ENCODE measurements at regions not wholly inside any gene's neighbourhood (a gene's known extent, or its start where the extent isn't known, plus 50 kb on each side); places are given as distances from the start of the nearest gene placed in this dataset.

DNA sequence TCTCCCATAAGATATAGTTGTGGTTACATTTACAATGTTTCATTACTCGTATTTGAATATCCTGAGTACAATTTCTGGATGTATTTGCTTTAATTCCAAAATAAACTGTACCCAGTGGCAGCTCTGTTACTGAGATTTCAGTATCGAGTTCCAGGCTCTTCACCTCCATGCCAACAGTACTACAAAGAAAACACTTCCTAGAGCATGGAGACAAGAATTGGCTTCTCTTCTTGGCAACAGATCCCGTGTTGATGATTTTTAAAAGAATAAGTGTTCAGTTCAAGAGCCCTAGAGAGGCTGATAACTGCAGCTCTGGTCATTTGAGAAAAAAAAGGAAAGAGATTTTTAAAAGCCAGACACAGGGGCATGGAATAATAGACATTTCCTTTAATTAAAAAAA, 302.8 kb downstream of the EFNB2 start:
- DNase-seq, result no peak

DNA sequence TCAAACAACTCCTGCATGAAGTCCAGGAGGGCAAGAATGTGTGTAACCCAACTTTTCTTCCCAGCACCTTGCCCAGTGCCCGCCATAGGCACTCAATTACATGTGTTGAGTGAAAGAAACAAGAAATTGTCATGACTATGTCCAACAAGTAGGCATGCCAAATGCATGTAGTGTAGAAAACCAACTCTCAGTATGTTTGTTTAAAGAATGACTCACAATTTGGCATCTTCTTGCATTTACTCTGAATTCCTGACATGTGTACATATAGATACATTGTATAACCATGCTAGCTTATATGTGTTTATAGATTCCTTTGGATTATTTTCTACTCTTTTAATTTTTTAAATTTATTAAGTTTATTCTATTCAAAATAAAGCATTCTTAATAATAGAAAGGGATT, 305.0 kb downstream of the EFNB2 start:
- DNase-seq, result no peak

DNA sequence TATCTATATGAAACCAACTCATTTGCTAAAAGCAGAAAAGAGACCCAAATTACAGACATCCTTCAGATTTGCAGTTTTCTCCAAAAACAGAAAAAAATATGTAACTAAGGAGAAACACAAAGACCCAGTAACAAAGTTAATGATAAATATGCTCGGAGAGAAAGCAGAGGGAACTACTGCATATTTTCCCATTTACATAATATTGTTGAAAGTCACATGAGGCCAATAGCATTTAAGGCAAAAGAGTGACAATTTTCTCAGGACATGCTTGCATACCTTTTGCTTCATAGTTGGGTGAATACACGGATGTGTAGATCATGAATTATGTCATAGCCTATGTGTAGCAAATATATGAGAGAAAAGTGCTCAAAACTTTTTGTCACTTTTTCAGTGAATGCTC, 310.3 kb downstream of the EFNB2 start:
- DNase-seq, result no peak

DNA sequence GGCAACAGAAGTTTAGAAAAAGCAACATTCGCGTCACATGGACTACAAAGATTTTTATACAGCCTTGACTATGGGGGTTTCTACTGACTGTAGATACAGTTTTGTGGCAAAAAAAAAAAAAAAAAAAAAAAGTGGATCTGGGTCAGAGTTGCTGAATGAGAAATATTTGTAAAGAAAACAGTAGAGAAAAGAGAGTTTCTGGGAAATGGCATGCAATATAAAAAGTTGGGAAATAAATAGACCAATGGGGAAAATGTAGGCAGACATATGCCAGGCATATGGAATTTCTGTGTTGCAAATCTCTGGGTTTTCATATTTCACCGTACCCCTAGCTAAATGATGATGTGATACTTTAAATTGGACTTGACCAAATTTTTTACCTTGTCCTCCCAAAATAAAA, 315.3 kb downstream of the EFNB2 start:
- no peak for DNase-seq

- DNase-seq, result no peak
These were observed 322.3 kb downstream of the EFNB2 start for GRCh38 chr13:106213028-106213757.

- DNase-seq, result no peak
These were observed 323.0 kb downstream of the EFNB2 start for GRCh38 chr13:106212386-106213010.

DNA sequence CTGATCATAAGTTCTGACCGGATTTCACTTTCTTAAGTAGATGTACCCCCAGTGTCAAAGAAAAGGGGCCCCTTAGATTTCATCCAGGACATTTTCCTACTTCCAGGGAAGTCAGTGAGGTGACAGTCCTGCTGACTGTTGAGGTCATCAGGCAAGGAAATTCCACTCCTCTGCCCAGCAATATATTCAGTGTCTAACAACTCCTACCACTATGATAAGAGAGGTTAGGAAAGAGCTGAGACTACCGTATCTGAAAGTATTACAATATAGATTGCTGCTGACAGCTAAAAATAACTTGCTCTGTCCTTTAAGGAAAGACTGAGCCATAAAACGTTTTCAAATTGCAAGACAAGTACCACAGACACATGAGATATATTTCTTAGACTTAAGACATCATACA, 325.1 kb downstream of the EFNB2 start:
- no peak for DNase-seq

DNA sequence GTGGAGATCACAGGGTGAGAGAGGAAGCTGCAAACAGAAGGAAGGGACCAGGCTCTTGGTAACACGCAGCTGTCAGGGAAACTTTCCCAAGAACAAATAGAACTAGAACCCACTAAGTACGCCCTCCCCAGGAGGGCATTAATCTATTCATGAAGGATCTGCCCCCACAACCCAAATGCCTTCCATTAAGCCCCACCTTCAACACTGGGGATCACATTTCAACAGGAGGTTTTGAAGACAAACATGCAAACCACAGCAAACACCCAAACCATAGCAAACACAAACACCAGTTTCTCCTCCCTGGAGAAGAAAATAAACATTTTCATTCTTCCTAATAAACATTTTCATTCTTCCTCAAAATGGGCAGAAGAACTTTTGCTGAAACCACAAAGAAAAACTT, 329.6 kb downstream of the EFNB2 start:
- no peak for DNase-seq

DNA sequence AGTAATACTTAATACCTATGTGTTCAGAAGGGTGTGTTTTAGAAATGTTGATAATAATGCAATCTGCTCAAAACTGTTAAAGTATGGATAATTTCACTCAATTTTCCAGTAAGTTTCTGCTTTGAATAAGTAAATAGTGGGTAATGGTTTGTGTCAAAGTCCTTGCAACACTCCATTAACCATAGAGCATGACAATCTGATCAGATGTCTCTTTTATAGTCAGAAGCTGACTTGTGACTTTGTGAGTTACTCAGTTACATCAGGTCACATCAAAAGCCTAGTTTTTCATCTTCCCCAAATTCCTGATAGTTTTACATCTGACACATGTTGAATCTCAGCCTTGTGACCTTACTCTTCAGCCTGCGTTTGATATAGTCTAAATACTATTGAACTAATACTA, 338.0 kb downstream of the EFNB2 start:
- no peak for DNase-seq

DNA sequence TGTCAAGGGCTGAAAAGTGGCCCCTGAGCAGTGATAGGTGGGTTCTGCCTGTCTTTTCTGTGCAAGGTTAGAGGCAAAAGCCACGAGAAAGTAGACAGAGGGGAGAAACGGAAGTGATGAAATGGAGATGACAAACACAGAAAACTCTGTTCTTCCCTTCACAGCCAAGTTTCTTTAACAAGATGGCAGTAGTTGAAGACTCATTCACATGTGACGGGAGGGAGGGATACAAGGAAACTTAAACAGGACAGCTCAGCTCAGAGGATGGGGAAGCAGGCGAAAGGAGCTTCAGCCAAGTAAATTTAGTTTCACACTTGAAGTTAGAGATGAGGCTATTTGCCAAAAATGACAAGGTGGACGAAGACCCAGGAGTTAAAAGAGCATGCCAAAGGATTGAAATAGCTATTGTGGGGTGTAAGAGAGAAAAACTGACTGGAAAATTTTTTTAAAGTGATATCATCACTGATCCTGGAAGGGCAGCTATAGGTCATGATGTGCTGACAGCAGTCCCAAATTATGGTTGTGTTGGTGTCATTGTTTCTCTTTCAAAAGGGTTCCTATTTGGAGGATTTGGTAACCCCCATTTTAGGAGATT, 347.9 kb downstream of the EFNB2 start:
- no peak for DNase-seq

GRCh38 chr13:106187101-106187500, 348.4 kb downstream of the EFNB2 start:
- DNase-seq, result no peak

DNA sequence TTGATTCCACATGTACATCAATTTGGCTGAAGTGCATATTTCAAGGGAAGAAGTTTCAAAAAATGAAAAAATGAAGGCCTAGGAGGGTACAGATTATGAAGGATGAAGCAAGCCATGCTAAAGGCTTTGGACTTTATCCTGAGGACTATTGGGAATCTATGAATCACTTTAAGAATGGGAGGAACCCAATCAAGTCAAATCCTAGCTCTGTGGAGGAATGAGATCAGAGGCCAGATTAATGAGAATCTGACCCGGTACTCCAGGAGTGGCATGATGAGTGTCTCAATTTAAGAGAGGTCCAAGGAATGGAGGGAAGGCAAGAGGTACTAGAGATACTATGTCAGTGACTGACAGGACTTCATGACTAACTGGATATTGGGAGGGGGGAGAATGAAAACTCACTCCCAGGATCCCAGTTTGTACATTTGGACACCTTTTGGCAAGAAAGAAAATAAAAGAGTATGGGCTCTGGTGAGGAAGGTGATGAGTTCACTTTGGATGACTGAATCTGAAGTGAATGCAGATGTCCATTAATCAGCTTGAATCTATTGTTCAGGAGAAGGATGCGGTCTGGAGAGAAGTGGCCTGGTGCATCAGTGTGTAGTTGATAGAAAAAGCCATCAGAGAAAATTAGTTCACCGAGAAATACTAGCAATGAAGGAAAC, 349.0 kb downstream of the EFNB2 start:
- DNase-seq, result no peak

DNA sequence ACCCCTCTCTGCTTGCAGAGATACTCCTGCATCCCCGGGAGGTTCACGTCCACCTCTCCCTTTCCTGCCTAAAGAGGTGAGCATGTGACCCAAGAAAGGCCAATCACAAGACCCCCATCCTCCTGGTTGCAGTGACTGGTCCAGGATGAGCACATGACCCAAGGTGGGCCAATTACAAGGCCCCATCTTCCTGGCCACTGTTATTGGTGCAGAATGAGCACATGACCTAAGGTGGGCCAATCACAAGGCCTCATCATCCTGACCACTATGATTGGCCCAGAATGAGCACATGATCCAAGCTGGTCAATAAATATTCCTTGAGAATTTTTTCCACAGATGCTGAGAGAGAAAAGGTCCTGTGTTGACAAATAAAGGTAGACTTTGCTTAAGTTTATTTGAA, 350.7 kb downstream of the EFNB2 start:
- DNase-seq, result no peak

DNA sequence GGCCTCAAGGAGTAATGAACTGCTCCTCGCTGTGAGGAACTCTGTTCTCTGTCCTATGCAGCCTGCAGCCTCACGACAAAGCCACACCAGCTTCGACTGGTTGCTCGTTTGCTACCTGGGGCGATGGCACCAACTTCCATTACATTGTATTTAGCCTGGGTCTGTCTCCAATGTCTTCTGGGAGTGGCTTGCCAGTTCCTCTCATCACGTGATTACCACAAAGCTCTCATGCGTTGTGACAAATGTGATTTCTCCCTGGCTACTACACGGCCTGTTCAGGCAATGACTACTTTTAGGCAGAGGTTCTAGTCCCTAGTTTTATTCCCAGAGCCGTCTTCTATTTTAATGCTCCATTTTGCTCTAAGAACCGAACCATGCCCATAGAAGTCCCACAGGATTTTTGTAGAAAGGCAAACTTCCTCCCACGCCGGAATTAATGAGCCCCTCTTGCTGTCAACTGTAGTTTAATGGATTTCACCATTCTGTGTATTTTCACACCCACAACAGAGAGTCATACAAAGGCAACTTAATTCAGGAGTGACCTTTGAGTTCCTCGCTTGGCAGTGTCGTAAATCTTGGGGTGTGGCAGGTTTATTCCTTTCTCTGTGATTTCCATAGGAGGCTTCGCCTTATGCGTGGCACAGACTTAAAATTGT, 351.9 kb downstream of the EFNB2 start:
- no peak for DNase-seq

DNA sequence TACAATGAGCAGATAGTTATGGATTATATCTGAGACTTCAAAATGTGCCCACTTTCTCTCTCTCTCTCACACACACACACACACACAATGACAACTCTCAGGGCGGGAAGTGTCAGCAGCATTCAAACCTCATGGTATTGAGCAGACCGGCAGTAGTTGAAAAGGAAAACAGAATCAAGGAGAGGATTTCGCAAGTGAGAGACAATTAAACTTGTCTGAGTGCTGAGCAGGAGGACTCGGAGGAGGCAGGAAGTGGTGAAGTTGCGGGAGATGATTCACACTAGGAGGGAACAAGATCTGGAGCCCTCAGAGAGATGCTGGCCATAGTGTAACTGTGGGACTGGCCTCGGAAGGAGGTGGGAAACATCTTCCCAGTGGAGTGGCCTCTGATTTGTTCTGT, 353.1 kb downstream of the EFNB2 start:
- no peak for DNase-seq

DNA sequence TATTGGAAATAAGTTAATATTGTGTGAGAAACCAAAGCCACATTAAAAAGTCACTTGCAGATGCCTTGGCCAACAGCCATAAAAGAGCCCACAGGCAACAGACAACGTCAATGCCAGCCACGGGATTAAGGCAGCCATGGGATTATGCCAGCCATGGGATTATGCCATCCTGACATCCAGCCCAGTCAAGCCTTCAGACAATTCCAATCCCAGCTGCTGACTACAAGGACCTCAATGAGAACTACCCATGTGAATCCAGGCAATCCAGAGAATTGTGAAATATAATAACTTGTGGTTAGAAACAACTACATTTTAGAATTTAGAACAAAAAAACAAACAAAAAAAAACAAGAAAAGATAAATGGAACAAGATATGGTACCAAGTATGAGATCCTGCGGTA, 356.6 kb downstream of the EFNB2 start:
- no peak for DNase-seq

- DNase-seq, result no peak
These were observed 358.3 kb downstream of the EFNB2 start for GRCh38 chr13:106177146-106177545.

DNA sequence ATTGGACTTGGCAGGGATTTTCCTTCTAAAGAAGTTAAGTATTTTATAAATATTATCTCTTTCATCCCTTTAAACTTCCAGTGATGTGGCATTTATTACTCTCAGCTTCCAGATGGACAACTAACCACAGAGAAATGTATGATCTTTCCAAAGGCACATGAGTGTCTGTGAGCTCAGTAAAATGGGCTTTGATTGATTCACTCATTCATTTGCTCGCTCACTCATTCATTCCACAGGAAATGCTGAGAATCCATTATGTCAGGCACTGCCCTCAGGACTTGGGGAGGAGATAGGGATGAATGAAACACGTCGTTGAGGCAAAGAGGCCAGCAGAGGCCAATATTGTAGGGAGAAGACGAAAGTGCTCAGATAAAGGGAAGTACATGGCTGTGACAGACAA, 359.3 kb downstream of the EFNB2 start:
- no peak for DNase-seq

GRCh38 chr13:106173891-106174610, 361.4 kb downstream of the EFNB2 start:
- no peak for DNase-seq

- DNase-seq, result no peak
These were observed 362.1 kb downstream of the EFNB2 start for GRCh38 chr13:106173346-106173745.

DNA sequence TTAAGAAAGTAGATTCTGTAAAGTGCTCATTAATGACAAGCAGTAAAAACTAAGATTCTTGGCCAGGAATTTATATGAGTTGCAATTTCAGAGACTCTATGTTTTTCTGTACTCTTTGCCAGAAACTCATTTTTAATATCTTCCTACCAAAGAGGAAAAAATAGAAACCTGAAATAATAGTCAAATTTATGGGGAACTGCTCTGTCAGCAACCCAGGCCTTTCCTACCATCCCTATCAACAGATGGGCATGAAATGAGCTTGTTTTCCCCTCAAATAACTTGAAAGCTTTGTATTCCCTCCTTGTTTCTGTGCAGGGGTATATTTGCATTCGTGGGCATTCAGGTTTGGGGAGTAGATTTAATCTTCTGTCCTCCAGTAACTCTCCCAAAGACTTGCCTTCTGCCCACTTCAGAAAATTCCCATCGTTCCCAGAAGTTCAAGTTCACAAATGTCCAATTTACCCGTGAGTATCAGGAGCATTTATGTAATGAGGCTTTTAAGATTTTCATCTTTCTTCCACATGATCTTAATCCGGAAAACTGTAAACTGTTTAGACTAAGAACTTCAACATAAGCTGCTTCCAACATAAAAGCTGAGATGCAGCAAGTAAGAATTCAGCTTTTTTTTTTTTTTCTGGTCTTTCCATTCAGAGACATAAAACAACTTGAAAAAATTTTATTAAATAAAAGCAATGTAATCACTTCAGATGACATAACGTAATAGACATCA, 363.1 kb downstream of the EFNB2 start:
- DNase-seq, result no peak

- no peak for DNase-seq
These were observed 372.0 kb downstream of the EFNB2 start for GRCh38 chr13:106163426-106163825.

All from CD4-positive, alpha-beta T cell treated with Interleukin-6 for 4 hours (primary cell).